Endothelial cell of umbilical vein (primary cell): ENCODE measurements at regions not wholly inside any gene's neighbourhood (a gene's known extent, or its start where the extent isn't known, plus 50 kb on each side); places are given as distances from the start of the nearest gene placed in this dataset.

Source experiments
- BruUV-seq: library from RNA; stranded (reverse); fragments of 400-500 nt; replicated peaks from 2 replicates; lab custom pipeline; 2021; lab: Mats Ljungman, UMichigan
- CTCF ChIA-PET: fragments of 300-600, 350-600 bp; sonication (Branson Sonifier 250); formaldehyde crosslinking; loops from one replicate; lab custom pipeline; 2021; ENCODE audit warnings: antibody characterized with exemption, inconsistent platforms; lab: Charles Lee
- POLR2A ChIA-PET: fragments of 300-600, 350-600 bp; sonication (Branson Sonifier 250); formaldehyde crosslinking; loops from one replicate; lab custom pipeline; 2021; ENCODE audit warnings: antibody characterized with exemption, inconsistent platforms; lab: Charles Lee
- DNase-seq: peaks from one replicate; pipeline ENCODE4 v3.0.0-alpha.2; 2011; ENCODE audit warnings: low read depth, low spot score
- FAIRE-seq: peaks from 2 replicates; lab custom pipeline; 2011; peaks lifted over from hg19 to GRCh38; lab: Jason Lieb, UNC
- H2AFZ ChIP-seq: 2 replicates; pipeline ENCODE4 v1.6.0; 2012; ENCODE audit warnings: low read depth, low read length, control low read depth, inconsistent platforms
- H3K27ac ChIP-seq: 2 replicates; pipeline ENCODE4 v1.5.1; 2011; ENCODE audit warnings: low read depth, mild to moderate bottlenecking, control low read depth, low read length, moderate library complexity; ENCODE audit not compliant: insufficient read depth
- H3K27me3 ChIP-seq, 2 experiments: 2 replicates each; pipeline versions ENCODE4 v1.6.0 to v1.6.1; 2011; ENCODE audit warnings: low read length in 2 of 2, mixed read lengths in 1 of 2; ENCODE audit not compliant: control insufficient read depth in 2 of 2, insufficient read depth in 2 of 2
- H3K36me3 ChIP-seq, 2 experiments: 2 replicates in 1 of 2; 3 replicates in 1 of 2; pipeline ENCODE4 v1.5.1; 2011; ENCODE audit warnings: low read length in 2 of 2, mild to moderate bottlenecking in 1 of 2, moderate library complexity in 1 of 2; ENCODE audit not compliant: control insufficient read depth in 2 of 2, insufficient read depth in 2 of 2; ENCODE audit errors: extremely low read depth in 1 of 2
- H3K4me1 ChIP-seq: 3 replicates; pipeline ENCODE4 v1.5.1; 2011; ENCODE audit warnings: mild to moderate bottlenecking, low read length; ENCODE audit not compliant: control insufficient read depth, insufficient read depth; ENCODE audit errors: extremely low read depth
- H3K4me2 ChIP-seq: 2 replicates; pipeline ENCODE4 v1.6.1; 2011; ENCODE audit warnings: low read length, control low read depth, mixed read lengths; ENCODE audit not compliant: insufficient read depth
- H3K4me3 ChIP-seq, 3 experiments: fragments of 200-600 bp in 1 of 3; sonication (generic), shearing (Covaris generic) in 1 of 3; replicated peaks in 1 of 3; 2 replicates each; pipeline ENCODE4 v1.5.1; 2011 to 2016; ENCODE audit warnings: control low read depth in 3 of 3, low read length in 3 of 3, mild to moderate bottlenecking in 2 of 3, inconsistent platforms in 1 of 3, low read depth in 1 of 3, moderate library complexity in 1 of 3; ENCODE audit not compliant: insufficient read depth in 1 of 3
- H3K79me2 ChIP-seq: 2 replicates; pipeline ENCODE4 v1.6.0; 2012; ENCODE audit warnings: low read length, inconsistent platforms; ENCODE audit not compliant: control insufficient read depth, insufficient read depth
- H3K9ac ChIP-seq: replicated peaks from 2 replicates; pipeline ENCODE3; 2011; ENCODE audit warnings: low read length, control low read depth; ENCODE audit not compliant: insufficient read depth; ENCODE audit errors: extremely low read depth
- H3K9me1 ChIP-seq: replicated peaks from 3 replicates; pipeline ENCODE4 v1.6.0; 2011; ENCODE audit warnings: mild to moderate bottlenecking, low read length; ENCODE audit not compliant: control insufficient read depth, insufficient read depth; ENCODE audit errors: extremely low read depth
- H3K9me3 ChIP-seq: replicated peaks from 2 replicates; pipeline ENCODE4 v1.5.1; 2012; ENCODE audit warnings: low read length, inconsistent platforms; ENCODE audit not compliant: control insufficient read depth, insufficient read depth
- H4K20me1 ChIP-seq: replicated peaks from 2 replicates; pipeline ENCODE3; 2011; ENCODE audit warnings: mild to moderate bottlenecking, low read length; ENCODE audit not compliant: control insufficient read depth, insufficient read depth; ENCODE audit errors: extremely low read depth
- GATA2 ChIP-seq: IDR thresholded peaks from 2 replicates; pipeline ENCODE4 v1.7.0; 2011; ENCODE audit warnings: low read depth, mild to moderate bottlenecking, moderate library complexity, mixed read lengths, low read length; ENCODE audit not compliant: insufficient read length, insufficient read depth
- MAX ChIP-seq: IDR thresholded peaks from 2 replicates; pipeline ENCODE4 v1.6.1; 2011; ENCODE audit not compliant: insufficient read depth, insufficient read length
- POLR2A ChIP-seq: IDR thresholded peaks from 2 replicates; pipeline ENCODE4 v1.6.1; 2012; ENCODE audit warnings: low read depth, mild to moderate bottlenecking, control low read depth, low read length
- dilution Hi-C: fragments of 300-500 bp; cut with MboI; formaldehyde crosslinking; loops from one replicate; pipeline ENCODE4 v1.15.0; 2019; ENCODE audit warnings: low sequenced_read_pairs; ENCODE audit not compliant: extremely low pct_ligation_motif_present
- intact Hi-C: fragments of 100-400 bp; cut with micrococcal nuclease; formaldehyde crosslinking; loops from one replicate; pipeline ENCODE4 v1.10.0; 2022

- CTCF ChIA-PET, result no interaction called here
- FAIRE-seq (peak; percentile 4), DNase-seq (peak; percentile 57)
- Histone ChIP-seq H3K4me3 (no peak overlapping the region), H4K20me1 (no peaks in the 10 kb centered on the region), H3K4me2 (no peak overlapping the region), H3K9ac (no peak overlapping the region), H3K9me1 (no peaks in the 10 kb centered on the region), H3K9me3 (no peaks in the 10 kb centered on the region), H3K36me3 (no peaks in the 10 kb centered on the region), H3K4me1 (no peaks in the 10 kb centered on the region), H2AFZ (peak overlapping the region; percentile 28), H3K27me3 (no peaks in the 10 kb centered on the region), H3K79me2 (no peaks in the 10 kb centered on the region), H3K27ac (peak overlapping the region; percentile 3)
- POLR2A ChIA-PET, result no interaction called here
- BruUV-seq, result no TSS peak
- dilution Hi-C loops, result no loop called here
- intact Hi-C loops, result no loop called here
- no peak for TF ChIP-seq MAX
- TF ChIP-seq POLR2A, result no peak
Observed at GRCh38 chr6:146950351-146950835, 253.8 kb upstream of the STXBP5 start.

- no peaks in the 10 kb centered on the region for H3K9me3 ChIP-seq
- intact Hi-C loops (no loop called here), dilution Hi-C loops (no loop called here)
- no peak overlapping the region for H2AFZ ChIP-seq
- no peaks in the 10 kb centered on the region for H3K27me3 ChIP-seq
- no peaks in the 10 kb centered on the region for H3K79me2 ChIP-seq
- no peaks in the 10 kb centered on the region for H3K4me1 ChIP-seq
- H3K36me3 ChIP-seq, result no peaks in the 10 kb centered on the region
- FAIRE-seq (peak; percentile 33), DNase-seq (no peak)
- H3K9ac ChIP-seq, result no peak overlapping the region
- no peaks in the 10 kb centered on the region for H3K9me1 ChIP-seq
- no peak overlapping the region for H3K27ac ChIP-seq
- ChIA-PET POLR2A (no interaction called here), CTCF (no interaction called here)
- no peaks in the 10 kb centered on the region for H4K20me1 ChIP-seq
- H3K4me3 ChIP-seq, result no peak overlapping the region
- H3K4me2 ChIP-seq, result no peak overlapping the region
- BruUV-seq, result no TSS peak
- TF ChIP-seq GATA2, result no peak
Observed at GRCh38 chr6:146955570-146955969, 248.6 kb upstream of the STXBP5 start.
